Caco-2 (cell line): ENCODE measurements at regions not wholly inside any gene's neighbourhood (a gene's known extent, or its start where the extent isn't known, plus 50 kb on each side); places are given as distances from the start of the nearest gene placed in this dataset.

ENCODE experiments used
- BruUV-seq: library from RNA; stranded (reverse); fragments of 400-500 nt; replicated peaks from 2 replicates; lab custom pipeline; 2021; lab: Mats Ljungman, UMichigan
- CTCF ChIA-PET: fragments of 300-600 bp; sonication (Branson Sonifier 250); formaldehyde crosslinking; loops from one replicate; lab custom pipeline; 2022; ENCODE audit warnings: antibody characterized with exemption; lab: Charles Lee
- POLR2A ChIA-PET: fragments of 300-600 bp; sonication (Branson Sonifier 250); formaldehyde crosslinking; loops from one replicate; lab custom pipeline; 2022; ENCODE audit warnings: antibody characterized with exemption; lab: Charles Lee
- DNase-seq, 2 experiments: peaks; one replicate each; pipeline versions ENCODE4 v3.0.0 to v3.0.0-alpha.2; 2020 to 2022
- H3K27me3 ChIP-seq: replicated peaks from 2 replicates; pipeline ENCODE4 v1.6.0; 2011; ENCODE audit warnings: low read length; ENCODE audit not compliant: control insufficient read depth, insufficient read depth
- H3K36me3 ChIP-seq: 2 replicates; pipeline ENCODE4 v1.5.1; 2011; ENCODE audit warnings: low read length; ENCODE audit not compliant: control insufficient read depth, insufficient read depth
- H3K4me1 ChIP-seq: fragments of 250-450 bp; sonication (Bioruptor Pico); 2 replicates; pipeline ENCODE4 v1.5.1; 2020; ENCODE audit warnings: mild to moderate bottlenecking
- H3K4me3 ChIP-seq: 2 replicates; pipeline ENCODE4 v1.5.1; 2011; ENCODE audit warnings: low read depth, mild to moderate bottlenecking, control low read depth, low read length
- H3K9me3 ChIP-seq: fragments of 250-450 bp; sonication (Bioruptor Pico); 2 replicates; pipeline ENCODE4 v1.5.1; 2020; ENCODE audit warnings: mild to moderate bottlenecking, moderate library complexity
- H3K27ac Mint-ChIP-seq: one replicate; pipeline ENCODE4 v1.8.0; 2022; ENCODE audit warnings: mixed read lengths; ENCODE audit not compliant: unreplicated experiment
- H3K27me3 Mint-ChIP-seq: one replicate; pipeline ENCODE4 v1.8.0; 2022; ENCODE audit warnings: mixed read lengths; ENCODE audit not compliant: insufficient read depth, unreplicated experiment
- H3K36me3 Mint-ChIP-seq: one replicate; pipeline ENCODE4 v1.8.0; 2022; ENCODE audit warnings: mild to moderate bottlenecking, mixed read lengths; ENCODE audit not compliant: insufficient read depth, unreplicated experiment
- H3K4me1 Mint-ChIP-seq: one replicate; pipeline ENCODE4 v1.8.0; 2022; ENCODE audit warnings: low read depth, mixed read lengths; ENCODE audit not compliant: unreplicated experiment
- H3K4me3 Mint-ChIP-seq: one replicate; pipeline ENCODE4 v1.8.0; 2022; ENCODE audit warnings: mild to moderate bottlenecking, moderate library complexity, mixed read lengths; ENCODE audit not compliant: unreplicated experiment
- H3K9me3 Mint-ChIP-seq: one replicate; pipeline ENCODE4 v1.8.0; 2022; ENCODE audit warnings: mixed read lengths; ENCODE audit not compliant: unreplicated experiment
- intact Hi-C: fragments of 100-400 bp; cut with micrococcal nuclease; formaldehyde crosslinking; loops from one replicate; pipeline ENCODE4 v1.10.0; 2022; ENCODE audit not compliant: unreplicated experiment
- TF ChIP-seq, protein P1 (sequence below), 2 experiments: fragments of 200-600 bp in 1 of 2; IDR thresholded peaks; 1 replicate in 1 of 2; 2 replicates in 1 of 2; pipeline versions ENCODE4 v1.5.1 to v1.8.0; 2011 to 2022; ENCODE audit warnings: antibody characterized with exemption in 1 of 2, control low read depth in 1 of 2, inconsistent platforms in 1 of 2, low read depth in 1 of 2, low read length in 1 of 2, mild to moderate bottlenecking in 1 of 2, moderate library complexity in 1 of 2; ENCODE audit not compliant: insufficient read depth in 1 of 2, severe bottlenecking in 1 of 2, unreplicated experiment in 1 of 2

GRCh38 chr14:22472466-22472865 is 116.6 kb downstream of the DAD1 start:
- no TSS peak for BruUV-seq
- no peak overlapping the region for H3K4me3 ChIP-seq
- intact Hi-C loops, result loop anchor here (2.0 to 5.0 kb wide), 4 partner anchors 158 to 305 kb away; no protein-coding TSS in a partner anchor
- H3K9me3 Mint-ChIP-seq, result no peaks in the 10 kb centered on the region
- no peak overlapping the region for H3K4me3 Mint-ChIP-seq
- H3K9me3 ChIP-seq, result no peaks in the 10 kb centered on the region
- no peaks in the 10 kb centered on the region for H3K27me3 ChIP-seq
- peaks cover 13% of the 10 kb centered on the region for H3K4me1 Mint-ChIP-seq
- no peak overlapping the region for H3K27ac Mint-ChIP-seq
- no peaks in the 10 kb centered on the region for H3K27me3 Mint-ChIP-seq
- ChIA-PET POLR2A (no interaction called here), CTCF (interaction anchor here (0.6 to 2.5 kb wide), 6 partner anchors 14 to 252 kb away, joined by 3 to 19 read pairs (median 4); no protein-coding TSS in a partner anchor)
- TF ChIP-seq, protein P1, sequence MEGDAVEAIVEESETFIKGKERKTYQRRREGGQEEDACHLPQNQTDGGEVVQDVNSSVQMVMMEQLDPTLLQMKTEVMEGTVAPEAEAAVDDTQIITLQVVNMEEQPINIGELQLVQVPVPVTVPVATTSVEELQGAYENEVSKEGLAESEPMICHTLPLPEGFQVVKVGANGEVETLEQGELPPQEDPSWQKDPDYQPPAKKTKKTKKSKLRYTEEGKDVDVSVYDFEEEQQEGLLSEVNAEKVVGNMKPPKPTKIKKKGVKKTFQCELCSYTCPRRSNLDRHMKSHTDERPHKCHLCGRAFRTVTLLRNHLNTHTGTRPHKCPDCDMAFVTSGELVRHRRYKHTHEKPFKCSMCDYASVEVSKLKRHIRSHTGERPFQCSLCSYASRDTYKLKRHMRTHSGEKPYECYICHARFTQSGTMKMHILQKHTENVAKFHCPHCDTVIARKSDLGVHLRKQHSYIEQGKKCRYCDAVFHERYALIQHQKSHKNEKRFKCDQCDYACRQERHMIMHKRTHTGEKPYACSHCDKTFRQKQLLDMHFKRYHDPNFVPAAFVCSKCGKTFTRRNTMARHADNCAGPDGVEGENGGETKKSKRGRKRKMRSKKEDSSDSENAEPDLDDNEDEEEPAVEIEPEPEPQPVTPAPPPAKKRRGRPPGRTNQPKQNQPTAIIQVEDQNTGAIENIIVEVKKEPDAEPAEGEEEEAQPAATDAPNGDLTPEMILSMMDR (IDR thresholded peaks at IDR 0.05; ENCODE audit: insufficient read depth in 1 of 2, low read depth in 1 of 2, low read length in 1 of 2, severe bottlenecking in 1 of 2, unreplicated experiment in 1 of 2), result no peak
- H3K36me3 Mint-ChIP-seq, result no peaks in the 10 kb centered on the region
- H3K36me3 ChIP-seq, result no peaks in the 10 kb centered on the region
- DNase-seq, result no peak
- peaks cover 4% of the 10 kb centered on the region; the same call in 1 of the 2 replicates for H3K4me1 ChIP-seq

DNA sequence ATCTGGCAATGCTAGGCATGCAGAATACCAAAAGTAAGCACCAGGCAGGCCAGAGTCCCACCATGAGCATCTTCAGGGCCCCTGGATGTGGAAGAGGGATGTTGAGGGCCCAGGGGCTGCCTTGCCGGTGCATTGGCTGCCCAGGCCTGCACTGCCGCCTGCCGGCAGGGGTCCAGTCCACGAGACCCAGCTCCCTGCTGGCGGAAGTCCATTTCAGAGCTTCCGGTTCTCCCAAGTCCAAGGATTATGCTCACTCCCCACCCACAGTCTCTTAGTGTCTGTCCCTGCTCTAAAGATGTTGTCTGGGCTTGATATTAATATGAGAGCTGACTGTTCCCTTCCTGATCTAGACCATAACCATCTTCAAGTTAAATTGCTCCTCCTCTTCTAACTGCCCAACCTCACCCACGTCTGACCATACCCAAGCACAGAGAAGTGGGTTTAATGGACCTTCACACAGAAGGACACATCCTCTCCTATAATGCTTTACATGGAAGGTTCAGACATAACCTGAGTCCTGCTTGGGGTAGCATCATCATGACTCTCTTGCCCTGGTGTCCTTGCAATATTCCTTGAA is 117.4 kb downstream of the DAD1 start:
- no peaks in the 10 kb centered on the region for H3K9me3 Mint-ChIP-seq
- H3K27ac Mint-ChIP-seq, result no peak overlapping the region
- POLR2A ChIA-PET, result no interaction called here
- no peaks in the 10 kb centered on the region for H3K36me3 ChIP-seq
- H3K9me3 ChIP-seq, result no peaks in the 10 kb centered on the region
- intact Hi-C loops, result loop anchor here (2.0 to 5.0 kb wide), 5 partner anchors 157 to 304 kb away; no protein-coding TSS in a partner anchor
- CTCF ChIA-PET, result interaction anchor here (0.5 to 2.5 kb wide), 17 partner anchors 11 to 1054 kb away, joined by 3 to 19 read pairs (median 3); no protein-coding TSS in a partner anchor
- peaks cover 4% of the 10 kb centered on the region; the same call in 1 of the 2 replicates for H3K4me1 ChIP-seq
- H3K27me3 Mint-ChIP-seq, result no peaks in the 10 kb centered on the region
- no TSS peak for BruUV-seq
- no peak overlapping the region for H3K4me3 ChIP-seq
- peaks cover 13% of the 10 kb centered on the region for H3K4me1 Mint-ChIP-seq
- no peak overlapping the region for H3K4me3 Mint-ChIP-seq
- TF ChIP-seq, protein P1 (IDR thresholded peaks at IDR 0.05; ENCODE audit: insufficient read depth in 1 of 2, low read depth in 1 of 2, low read length in 1 of 2, severe bottlenecking in 1 of 2, unreplicated experiment in 1 of 2), result peak; percentile 47 to 80
- no peaks in the 10 kb centered on the region for H3K36me3 Mint-ChIP-seq
- DNase-seq, result peak; percentile 64 to 69
- no peaks in the 10 kb centered on the region for H3K27me3 ChIP-seq

- no TSS peak for BruUV-seq
- no peaks in the 10 kb centered on the region for H3K27me3 Mint-ChIP-seq
- ChIA-PET CTCF (interaction anchor here (1.5 kb wide), 1 partner anchor 78 kb away, joined by 3 read pairs; no protein-coding TSS in a partner anchor), POLR2A (no interaction called here)
- Histone ChIP-seq H3K36me3 (no peaks in the 10 kb centered on the region), H3K4me3 (no peak overlapping the region), H3K27me3 (no peaks in the 10 kb centered on the region), H3K9me3 (no peaks in the 10 kb centered on the region), H3K4me1 (peaks cover 4% of the 10 kb centered on the region; the same call in 1 of the 2 replicates)
- no peak overlapping the region for H3K4me3 Mint-ChIP-seq
- no peak for DNase-seq
- no peaks in the 10 kb centered on the region for H3K9me3 Mint-ChIP-seq
- intact Hi-C loops, result loop anchor here (2.0 to 5.0 kb wide), 3 partner anchors 202 to 302 kb away; no protein-coding TSS in a partner anchor
- H3K36me3 Mint-ChIP-seq, result no peaks in the 10 kb centered on the region
- TF ChIP-seq, protein P1 (IDR thresholded peaks at IDR 0.05; ENCODE audit: insufficient read depth in 1 of 2, low read depth in 1 of 2, low read length in 1 of 2, severe bottlenecking in 1 of 2, unreplicated experiment in 1 of 2), result no peak
- no peak overlapping the region for H3K27ac Mint-ChIP-seq
- H3K4me1 Mint-ChIP-seq, result peaks cover 13% of the 10 kb centered on the region
Observed at GRCh38 chr14:22469538-22470303, 119.3 kb downstream of the DAD1 start.
